GM18858 (cell line): ENCODE measurements at regions not wholly inside any gene's neighbourhood (a gene's known extent, or its start where the extent isn't known, plus 50 kb on each side); places are given as distances from the start of the nearest gene placed in this dataset.

ENCODE experiments used
- ATAC-seq: cut with Tn5 transposase; IDR thresholded peaks from one replicate; pipeline ENCODE4 v1.9.1; 2021; ENCODE audit not compliant: unreplicated experiment

DNA sequence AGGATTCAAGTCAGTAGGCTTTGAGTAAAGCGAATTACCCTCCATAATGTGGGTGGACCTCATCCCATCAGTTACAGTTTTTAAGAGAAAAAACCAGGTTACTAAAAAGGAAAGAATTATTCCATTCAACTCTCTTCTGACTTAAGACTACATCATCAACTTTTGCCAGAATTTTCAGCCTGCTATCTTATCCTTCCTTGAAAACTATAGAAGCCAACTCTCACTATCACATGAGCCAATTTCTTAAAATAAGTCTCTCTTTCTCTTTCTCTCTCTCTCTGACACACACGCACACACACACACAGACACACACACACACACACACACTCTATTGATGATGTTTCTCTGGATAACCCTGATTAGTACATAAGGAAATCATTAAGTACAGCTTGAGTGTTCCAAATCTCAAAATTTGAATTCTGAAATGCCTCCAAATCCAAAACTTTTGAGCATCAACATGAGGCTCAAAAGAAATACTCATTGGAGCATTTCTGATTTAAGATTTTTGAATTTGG lies 217.0 kb upstream of the PRR20A start:
- no peak for ATAC-seq

DNA sequence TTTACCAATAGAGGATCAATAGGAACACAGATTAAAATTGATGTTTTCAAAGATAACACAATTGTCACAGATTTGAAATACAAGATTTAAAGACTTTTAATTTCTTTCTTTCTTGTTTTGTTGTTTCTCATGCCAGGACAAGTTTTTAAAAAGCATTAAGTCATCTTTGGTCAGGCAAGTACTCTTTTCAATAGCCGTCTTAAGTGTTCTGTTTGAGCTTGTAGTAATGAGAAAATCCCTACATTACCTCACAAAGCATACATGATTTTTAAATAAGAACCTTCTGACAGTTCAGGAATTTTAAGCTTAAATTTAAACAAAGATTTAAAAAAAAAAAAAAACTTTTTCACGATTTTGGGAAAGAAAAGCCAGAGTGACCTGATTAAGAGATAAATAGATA lies 216.3 kb upstream of the PRR20A start:
- ATAC-seq = no peak

DNA sequence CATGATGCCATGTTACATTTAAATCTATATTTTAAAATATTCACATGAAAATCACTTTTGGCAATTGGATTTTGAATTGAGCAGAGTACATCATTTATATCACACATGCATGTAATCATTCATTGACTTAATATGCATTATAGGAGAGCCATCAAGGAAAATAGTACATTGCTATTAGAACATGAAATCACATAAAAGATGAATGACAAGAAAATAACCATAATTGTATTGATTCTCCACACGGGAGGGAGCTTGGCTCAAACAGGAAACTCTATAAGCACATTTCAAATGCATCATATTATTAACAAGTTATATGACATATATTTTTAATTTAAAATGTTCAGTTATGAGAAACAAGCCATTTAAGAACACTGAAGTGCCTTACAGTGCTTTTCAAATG lies 208.6 kb upstream of the PRR20A start:
- no peak for ATAC-seq

DNA sequence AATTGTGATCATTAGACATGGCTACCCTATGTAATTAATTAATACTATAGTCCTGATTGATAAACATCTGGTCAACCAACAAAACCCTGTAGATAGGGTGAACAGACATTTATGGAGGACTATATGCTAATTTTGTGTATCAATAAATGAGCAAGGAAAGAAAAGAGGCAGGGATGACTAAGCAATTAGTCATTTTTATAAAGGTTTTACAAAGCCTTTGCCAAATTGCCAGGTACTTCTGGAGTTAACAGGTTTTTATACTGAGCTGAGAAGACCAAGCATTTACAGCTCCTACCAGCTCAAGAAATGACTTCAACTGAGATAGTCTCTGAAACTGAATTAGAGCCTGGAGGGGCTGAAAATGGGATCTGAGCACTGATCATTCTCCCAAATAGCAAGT lies 186.8 kb upstream of the PRR20A start:
- no peak for ATAC-seq

DNA sequence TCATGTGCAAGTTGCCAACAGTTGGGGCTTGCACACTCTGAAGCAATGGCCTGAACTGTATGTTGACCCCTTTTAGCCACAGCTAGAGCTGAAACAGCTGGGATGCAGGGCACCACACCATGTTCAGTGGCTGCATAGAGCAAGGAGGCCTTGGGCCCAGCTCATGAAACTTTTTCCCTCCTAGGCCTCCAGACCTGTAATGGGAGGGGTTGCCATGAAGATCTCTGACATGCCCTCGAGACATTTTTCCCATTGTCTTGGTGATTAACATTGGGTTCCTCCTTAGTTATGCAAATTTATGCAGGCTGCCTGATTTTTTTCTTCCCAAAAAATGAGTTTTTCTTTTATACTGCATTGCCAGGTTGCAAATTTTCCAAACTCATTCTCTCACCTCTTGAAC lies 165.1 kb upstream of the PRR20A start:
- no peak for ATAC-seq

DNA sequence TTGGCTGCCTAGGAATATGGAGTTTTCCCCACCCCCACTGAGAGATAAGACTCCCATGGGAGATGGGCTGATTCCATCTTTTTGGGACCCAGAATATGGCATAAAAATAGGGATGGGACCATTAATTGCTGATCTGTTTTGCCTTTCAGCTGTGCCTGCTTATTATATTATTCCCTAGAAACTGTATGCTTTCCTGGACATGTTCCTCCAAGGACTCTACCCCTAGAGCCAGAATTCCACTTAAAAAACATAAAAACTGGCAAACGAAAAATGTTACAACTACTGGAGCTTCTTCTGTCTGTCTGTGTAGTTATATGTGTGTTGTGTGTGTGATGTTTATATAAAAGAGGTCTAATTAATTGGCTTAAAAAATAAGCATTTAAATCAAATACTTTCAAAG lies 159.9 kb upstream of the PRR20A start:
- ATAC-seq = no peak

DNA sequence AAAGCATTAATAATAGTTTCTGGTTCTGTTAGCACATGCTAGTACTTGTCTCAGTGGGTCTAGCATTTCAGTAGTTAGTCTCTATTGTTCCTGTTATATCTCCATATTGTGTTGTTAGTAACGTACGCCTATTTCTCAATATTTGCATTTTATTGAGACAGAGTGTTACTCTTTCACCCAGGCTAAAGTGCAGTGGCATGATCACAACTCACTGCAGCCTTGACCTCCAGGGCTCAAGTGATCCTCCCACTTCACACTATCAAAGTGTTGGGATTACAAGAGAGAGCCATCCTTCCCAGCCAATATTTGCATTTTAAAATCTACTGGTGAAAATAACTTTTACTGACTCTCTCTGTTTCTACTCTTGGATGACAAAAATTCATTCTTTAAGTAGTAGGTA lies 154.6 kb upstream of the PRR20A start:
- ATAC-seq = no peak

DNA sequence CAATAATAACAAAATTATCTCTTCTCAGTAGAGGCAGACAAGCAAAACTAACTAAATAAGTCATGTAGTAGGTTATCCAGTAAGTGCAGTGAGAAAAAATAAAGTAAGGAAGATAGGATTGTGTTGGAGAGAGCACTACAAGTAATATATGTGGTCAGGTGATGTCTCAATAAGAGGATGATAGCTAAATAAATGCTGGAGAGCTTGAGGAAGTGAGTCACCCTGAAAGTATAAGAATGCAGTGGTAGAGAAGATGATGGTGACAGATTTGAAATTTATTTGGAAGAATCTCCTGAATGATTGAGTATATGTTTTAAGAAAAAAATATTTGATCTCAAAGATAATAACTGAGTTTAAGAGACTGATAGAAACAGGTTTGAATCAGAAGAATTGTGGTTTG lies 152.2 kb upstream of the PRR20A start:
- no peak for ATAC-seq

DNA sequence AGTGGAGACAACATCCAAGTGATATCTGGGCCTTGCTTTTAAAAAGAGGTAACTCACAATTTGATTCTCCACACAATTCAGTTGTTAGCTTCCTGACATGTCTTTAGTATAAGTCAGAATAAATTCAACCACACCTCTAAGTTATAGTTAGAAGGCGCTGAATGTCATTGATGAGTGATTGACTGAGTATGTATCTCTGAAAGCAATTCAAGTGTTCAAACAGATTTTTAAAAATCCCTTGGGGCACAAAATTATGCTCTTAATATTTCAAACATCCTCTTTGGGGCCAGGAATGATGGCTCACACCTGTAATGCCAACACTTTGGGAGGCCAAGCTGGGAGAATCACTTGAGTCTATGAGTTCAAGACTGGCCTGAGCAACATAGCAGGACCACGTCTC lies 137.0 kb upstream of the PRR20A start:
- ATAC-seq = no peak

DNA sequence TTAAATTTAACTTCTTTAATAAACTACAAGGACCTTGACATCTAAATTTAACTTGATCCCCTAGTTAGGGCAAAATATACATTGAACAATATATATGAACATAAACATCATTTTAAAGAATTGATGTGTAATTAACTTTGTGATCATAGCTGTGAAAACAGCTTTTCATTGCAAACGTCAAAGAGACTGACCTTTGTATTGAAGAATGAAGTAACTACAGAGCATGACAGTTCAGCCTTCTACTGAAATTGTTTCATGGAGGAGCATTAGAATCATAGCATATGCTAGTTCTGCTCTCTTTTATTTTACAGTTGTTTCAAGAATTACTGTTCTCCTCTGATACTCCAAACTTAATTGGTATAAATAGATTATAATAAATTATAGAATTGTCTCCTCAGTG lies 123.4 kb upstream of the PRR20A start:
- no peak for ATAC-seq

DNA sequence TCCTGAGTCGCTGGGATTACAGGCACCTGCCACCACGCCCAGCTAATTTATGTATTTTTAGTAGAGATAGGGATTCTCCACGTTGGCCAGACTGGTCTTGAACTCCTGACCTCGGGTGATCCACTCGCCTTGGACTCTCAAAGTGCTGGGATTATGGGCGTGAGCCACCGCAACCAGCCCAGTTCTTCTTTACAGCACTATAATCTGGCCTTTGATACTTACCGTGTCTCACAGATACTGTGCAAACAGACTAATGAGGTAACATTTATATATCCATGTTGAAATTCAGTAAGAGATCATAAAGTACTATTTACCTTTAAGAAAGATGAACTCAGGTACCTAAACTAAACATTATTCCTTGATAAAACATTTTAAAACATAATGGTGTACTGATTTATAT lies 121.8 kb upstream of the PRR20A start:
- no peak for ATAC-seq

DNA sequence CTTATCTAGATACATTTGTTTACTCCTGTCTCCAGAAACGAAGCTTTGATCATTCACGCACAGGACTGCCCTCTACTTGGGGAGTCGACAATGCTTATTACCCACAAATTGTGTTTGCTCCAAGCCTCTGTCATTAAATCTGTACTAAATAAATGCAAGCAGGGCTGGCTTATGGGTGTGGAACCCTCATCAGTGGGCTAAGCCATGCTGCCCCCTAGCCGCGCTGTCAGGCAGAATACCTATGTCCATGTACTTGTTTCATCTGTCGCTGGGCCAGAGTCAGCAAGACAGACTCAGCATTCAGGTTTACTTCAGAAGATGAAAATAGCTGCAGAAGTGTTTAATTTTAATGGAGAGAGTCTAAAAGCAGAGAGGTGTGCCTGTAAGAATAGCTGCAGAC lies 110.0 kb upstream of the PRR20A start:
- no peak for ATAC-seq

DNA sequence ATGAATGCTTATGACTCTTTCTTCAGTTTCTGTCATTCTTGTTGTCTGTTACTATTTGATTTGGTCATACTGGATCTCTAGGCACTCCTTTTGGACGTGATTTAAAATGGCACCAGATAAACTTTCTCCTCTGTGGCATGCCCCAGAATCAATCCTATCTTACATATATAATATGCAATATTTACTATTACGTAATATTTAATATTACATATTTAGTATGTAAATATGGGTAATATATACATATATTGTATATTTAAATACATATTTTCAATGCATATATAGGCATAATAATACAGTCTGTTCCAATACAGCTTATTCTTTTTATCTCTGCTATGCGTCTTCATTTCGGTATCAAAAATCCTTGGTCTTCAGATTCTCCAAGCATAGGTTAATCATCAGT lies 104.4 kb upstream of the PRR20A start:
- no peak for ATAC-seq

DNA sequence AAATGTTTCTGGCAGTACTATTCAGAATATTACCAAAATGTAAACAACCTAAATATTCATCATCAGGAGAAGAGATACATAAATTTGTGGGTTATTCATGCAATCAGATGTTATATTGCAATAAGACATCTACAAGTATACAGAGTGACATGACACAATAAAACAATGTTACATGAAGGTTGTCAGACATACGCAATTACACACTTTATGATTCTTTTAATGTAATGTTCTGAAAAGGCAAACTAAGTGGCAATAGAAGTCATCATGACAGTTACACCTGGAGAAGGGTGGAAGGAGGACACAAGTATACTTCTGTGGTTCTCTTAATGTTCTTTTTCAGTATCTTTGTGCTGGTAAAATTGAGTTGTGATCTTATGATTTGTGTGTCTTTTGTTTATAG lies 95.8 kb upstream of the PRR20A start:
- ATAC-seq = no peak

DNA sequence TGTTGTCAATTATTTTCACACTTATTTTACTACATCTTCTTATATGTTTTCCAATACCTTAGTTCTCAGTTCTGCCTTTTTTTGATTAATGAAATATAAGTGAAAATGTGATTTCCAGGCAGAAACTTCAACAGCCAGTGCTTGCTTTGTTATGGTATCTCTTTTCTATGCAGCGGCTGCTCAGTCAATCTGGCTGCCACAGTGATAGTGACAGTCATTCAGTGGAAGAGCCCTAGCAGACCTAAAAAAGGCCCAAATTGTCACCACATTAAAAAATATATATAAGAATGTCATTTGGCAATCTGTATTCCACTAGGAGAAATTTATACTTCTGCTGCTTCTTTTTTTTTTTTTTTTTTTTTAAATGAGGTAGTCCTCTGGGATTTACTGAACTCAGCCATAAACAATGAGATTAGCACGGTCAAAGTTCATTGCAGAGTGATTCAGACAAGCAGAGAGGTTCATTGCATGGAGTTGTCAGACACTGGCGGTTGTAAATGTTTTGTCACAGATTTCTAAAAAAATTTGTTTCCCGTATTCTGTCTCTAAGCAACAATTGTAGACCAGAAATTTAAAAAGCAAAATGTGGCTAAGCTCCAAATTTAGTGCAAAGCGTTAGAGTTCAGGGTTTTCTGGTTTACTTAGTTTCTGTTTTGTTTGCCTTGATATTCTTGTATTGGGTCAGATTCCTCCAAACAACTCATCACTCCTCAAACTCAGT lies 94.7 kb upstream of the PRR20A start:
- ATAC-seq = no peak

DNA sequence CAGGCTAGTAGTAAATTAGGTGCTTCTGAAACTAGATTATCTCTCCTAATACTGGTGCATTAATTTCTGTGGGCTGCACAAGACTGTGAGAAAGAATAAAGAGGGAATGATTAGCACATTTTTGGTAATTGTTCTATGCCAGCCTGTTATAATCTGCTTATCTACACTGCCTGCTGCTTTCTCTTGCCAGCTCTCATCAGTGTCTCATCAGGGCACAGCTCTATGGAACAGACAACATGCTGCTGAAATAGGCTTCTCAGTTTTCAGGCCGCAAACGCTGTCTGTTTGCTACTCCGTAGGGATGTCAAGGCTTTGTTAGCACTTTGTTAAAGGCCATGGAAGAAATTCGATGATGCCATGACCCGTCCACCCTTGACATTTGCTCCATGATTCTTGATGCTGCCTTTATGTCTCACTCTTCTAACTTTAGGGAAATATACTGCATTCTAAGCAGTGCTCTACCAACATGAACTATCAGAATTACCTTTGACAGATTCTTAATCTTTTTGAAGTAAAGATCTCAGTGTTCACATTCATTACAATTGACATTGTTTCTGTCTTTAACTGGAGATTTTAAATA lies 84.0 kb upstream of the PRR20A start:
- ATAC-seq = no peak

DNA sequence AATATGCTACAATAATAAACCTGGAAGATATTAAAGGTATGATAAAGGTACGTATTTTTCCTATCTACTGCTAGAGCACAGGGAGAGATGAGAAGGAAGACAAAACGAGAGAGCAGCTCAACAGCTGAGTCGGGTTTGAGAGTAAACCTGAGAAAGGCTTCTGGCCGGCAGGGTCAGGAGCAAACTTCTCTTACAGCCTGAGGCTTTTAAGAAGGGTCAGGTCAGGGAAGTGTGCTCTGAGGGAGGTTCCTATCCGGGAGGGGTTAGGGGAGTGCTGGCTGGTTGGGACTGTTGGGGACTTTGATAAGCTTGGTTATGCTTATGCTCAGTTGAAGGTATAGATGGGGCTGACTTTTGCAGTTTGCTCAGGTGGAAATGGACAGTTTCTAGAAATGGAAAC lies 77.7 kb upstream of the PRR20A start:
- no peak for ATAC-seq

DNA sequence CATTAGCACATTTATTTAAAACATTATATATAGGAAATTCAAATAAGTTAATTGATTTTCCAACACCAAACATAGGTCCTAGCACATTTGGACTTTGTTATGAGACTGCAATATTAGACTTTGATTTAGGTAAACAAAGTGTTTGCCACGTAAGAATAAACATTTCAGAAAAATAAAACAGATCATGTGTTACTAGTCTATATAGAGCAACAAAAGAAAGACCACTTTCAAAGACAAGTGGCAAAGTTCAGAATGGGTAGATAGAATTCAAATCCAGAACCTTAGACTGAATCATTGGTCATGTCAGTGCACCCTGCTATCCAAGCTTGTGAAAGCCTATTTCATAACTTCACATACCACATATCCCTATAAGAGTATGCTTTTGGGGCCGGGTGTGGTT lies 66.7 kb upstream of the PRR20A start:
- no peak for ATAC-seq

DNA sequence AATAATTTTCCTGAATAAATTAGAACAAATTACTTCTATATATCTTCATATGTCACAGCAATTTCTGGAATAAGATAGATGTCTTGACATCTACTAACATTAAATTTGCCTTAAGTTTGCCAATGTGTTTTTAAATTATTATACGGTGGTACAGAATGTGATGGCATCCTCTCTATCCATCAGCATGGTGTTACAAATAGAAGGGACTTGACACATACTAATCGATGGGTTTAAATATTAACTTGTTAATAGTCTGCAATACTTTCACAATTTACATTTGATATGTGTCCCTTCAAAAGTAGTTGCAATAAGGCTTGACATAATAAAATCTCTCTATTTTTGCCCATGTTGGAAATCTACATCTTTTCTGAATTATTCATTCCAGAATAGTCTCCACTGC lies 65.1 kb upstream of the PRR20A start:
- no peak for ATAC-seq

DNA sequence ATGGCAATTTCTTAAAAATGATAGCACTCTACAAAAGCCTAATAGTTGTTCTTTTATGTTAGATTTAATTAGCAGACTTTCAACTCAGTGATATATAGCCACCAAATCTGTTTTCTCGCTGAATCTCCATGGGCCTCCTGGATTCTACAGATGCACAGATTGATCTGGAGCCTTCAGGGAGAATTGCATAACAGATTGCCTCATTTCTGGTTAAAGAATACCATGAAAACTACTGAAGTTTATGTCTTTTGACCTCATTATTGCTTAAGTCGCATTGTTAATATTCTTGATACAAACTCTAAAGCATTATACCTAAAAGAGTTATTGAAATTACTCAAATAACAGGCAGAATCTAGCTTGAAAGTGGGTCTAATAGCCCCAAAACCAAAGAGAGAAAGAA lies 53.7 kb upstream of the PRR20A start:
- no peak for ATAC-seq
